C4-2B (cell line): ENCODE measurements at regions not wholly inside any gene's neighbourhood (a gene's known extent, or its start where the extent isn't known, plus 50 kb on each side); places are given as distances from the start of the nearest gene placed in this dataset.

Experiments
- CTCF ChIP-seq: fragments of 450-650 bp; conservative IDR thresholded peaks from 2 replicates; pipeline ENCODE4 v1.5.1; 2017; ENCODE audit warnings: mild to moderate bottlenecking
- ZFX ChIP-seq: fragments of 450-650 bp; IDR thresholded peaks from 2 replicates; pipeline ENCODE4 v1.6.1; 2017

GRCh38 chr5:42930934-42931333, 109.2 kb downstream of the ANXA2R start:
- no peak for TF ChIP-seq CTCF
- no peak for TF ChIP-seq ZFX
